ENCODE measurements at regions not wholly inside any gene's neighbourhood (a gene's known extent, or its start where the extent isn't known, plus 50 kb on each side); places are given as distances from the start of the nearest gene placed in this dataset.

DNA sequence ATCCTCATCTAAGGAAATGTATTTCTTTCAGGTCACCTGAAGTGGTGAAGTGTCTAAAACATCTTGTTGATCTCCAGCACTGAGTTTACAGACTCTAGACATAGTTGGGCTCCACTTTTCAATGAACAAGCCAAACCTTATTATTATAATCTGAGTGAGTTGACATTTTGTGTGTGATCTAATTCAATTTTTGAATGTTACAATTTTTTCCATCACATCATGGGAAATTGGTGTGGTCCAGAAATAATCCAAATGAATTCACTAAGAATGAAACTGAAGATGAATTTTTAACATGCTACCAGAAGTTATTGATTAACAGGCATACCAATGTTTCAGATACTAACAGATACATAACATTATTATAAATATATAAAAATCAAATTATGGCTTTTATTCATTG is 75.6 kb upstream of the EFEMP1 start:
- Histone ChIP-seq H3K4me1 (ENCODE audit: control insufficient read depth in 2 of 2, insufficient read depth in 2 of 2, low read length in 2 of 2) (no peaks in the 10 kb centered on the region), H2AFZ (ENCODE audit: insufficient read depth, low read depth, low read length, poor library complexity, severe bottlenecking) (no peak overlapping the region), H3K9ac (ENCODE audit: low read length) (no peak overlapping the region), H3K27ac (ENCODE audit: low read length in 2 of 2) (no peak overlapping the region), H3K27me3 (replicated peaks in 1 of 4; ENCODE audit: control extremely low read depth in 1 of 4, control insufficient read depth in 3 of 4, insufficient read depth in 4 of 4, low read length in 3 of 4) (no peaks in the 10 kb centered on the region), H3K4me2 (replicated peaks; ENCODE audit: low read depth, low read length, poor library complexity, severe bottlenecking) (no peak overlapping the region), H3K36me3 (replicated peaks in 1 of 2; ENCODE audit: control extremely low read depth in 1 of 2, control insufficient read depth in 1 of 2, extremely low read depth in 1 of 2, insufficient read depth in 2 of 2, low read length in 1 of 2) (no peaks in the 10 kb centered on the region), H3K79me2 (ENCODE audit: control insufficient read depth, insufficient read depth, low read length) (no peaks in the 10 kb centered on the region), H3K9me3 (ENCODE audit: control extremely low read depth in 1 of 3, control insufficient read depth in 2 of 3, insufficient read depth in 1 of 3, low read length in 2 of 3) (no peaks in the 10 kb centered on the region), H3K4me3 (ENCODE audit: control extremely low read depth in 1 of 5, extremely low read depth in 1 of 5, insufficient read depth in 1 of 5, low read depth in 2 of 5, low read length in 4 of 5) (no peak overlapping the region), H4K20me1 (ENCODE audit: control insufficient read depth, insufficient read depth, low read length, poor library complexity, severe bottlenecking) (no peaks in the 10 kb centered on the region)
- POLR2A ChIA-PET, result no interaction called here
- TF ChIP-seq EZH2 (IDR thresholded peaks at IDR 0.05; ENCODE audit: borderline replicate concordance, insufficient read depth, low read depth, low read length, poor library complexity, severe bottlenecking), result no peak
- TF ChIP-seq, protein P1, sequence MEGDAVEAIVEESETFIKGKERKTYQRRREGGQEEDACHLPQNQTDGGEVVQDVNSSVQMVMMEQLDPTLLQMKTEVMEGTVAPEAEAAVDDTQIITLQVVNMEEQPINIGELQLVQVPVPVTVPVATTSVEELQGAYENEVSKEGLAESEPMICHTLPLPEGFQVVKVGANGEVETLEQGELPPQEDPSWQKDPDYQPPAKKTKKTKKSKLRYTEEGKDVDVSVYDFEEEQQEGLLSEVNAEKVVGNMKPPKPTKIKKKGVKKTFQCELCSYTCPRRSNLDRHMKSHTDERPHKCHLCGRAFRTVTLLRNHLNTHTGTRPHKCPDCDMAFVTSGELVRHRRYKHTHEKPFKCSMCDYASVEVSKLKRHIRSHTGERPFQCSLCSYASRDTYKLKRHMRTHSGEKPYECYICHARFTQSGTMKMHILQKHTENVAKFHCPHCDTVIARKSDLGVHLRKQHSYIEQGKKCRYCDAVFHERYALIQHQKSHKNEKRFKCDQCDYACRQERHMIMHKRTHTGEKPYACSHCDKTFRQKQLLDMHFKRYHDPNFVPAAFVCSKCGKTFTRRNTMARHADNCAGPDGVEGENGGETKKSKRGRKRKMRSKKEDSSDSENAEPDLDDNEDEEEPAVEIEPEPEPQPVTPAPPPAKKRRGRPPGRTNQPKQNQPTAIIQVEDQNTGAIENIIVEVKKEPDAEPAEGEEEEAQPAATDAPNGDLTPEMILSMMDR (IDR thresholded peaks at IDR 0.05), result no peak
- no peak overlapping the region for H3K27ac Mint-ChIP-seq
- no peaks in the 10 kb centered on the region for H3K9me3 Mint-ChIP-seq (ENCODE audit: insufficient read depth)
- intact Hi-C loops (cut with micrococcal nuclease), result no loop called here
- no peaks in the 10 kb centered on the region for H3K4me1 Mint-ChIP-seq
- no peak overlapping the region for H3K4me3 Mint-ChIP-seq
- no peak for ATAC-seq (ENCODE audit: low read depth)
- peaks cover 19% of the 10 kb centered on the region for H3K27me3 Mint-ChIP-seq
- DNase-seq, result no peak
- CTCF ChIA-PET, result no interaction called here

DNA sequence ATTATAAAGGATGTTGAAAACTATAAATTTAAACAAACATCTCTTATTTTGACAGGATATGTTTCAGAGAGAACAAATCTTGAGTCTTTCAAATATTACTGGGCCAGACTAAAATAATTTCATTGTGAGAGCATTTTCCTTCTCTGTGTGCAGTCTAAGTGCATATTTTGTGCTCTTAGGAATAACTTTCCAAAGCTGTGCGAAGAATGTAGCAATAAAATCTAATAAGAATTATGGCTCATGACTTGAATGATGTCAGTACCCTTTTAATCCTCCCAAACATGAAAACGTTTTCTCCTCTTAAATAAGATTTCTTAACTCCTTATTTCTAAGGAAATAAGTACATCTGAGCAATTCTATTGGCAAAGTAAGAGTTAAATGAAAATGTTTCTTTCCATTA is 76.2 kb upstream of the EFEMP1 start:
- ATAC-seq (ENCODE audit: low read depth) (no peak), DNase-seq (no peak)
- CTCF ChIA-PET, result no interaction called here
- Histone ChIP-seq H3K27me3 (replicated peaks in 1 of 4; ENCODE audit: control extremely low read depth in 1 of 4, control insufficient read depth in 3 of 4, insufficient read depth in 4 of 4, low read length in 3 of 4) (no peaks in the 10 kb centered on the region), H3K79me2 (ENCODE audit: control insufficient read depth, insufficient read depth, low read length) (no peaks in the 10 kb centered on the region), H4K20me1 (ENCODE audit: control insufficient read depth, insufficient read depth, low read length, poor library complexity, severe bottlenecking) (no peaks in the 10 kb centered on the region), H3K4me3 (ENCODE audit: control extremely low read depth in 1 of 5, extremely low read depth in 1 of 5, insufficient read depth in 1 of 5, low read depth in 2 of 5, low read length in 4 of 5) (no peak overlapping the region), H3K4me2 (replicated peaks; ENCODE audit: low read depth, low read length, poor library complexity, severe bottlenecking) (no peak overlapping the region), H3K36me3 (replicated peaks in 1 of 2; ENCODE audit: control extremely low read depth in 1 of 2, control insufficient read depth in 1 of 2, extremely low read depth in 1 of 2, insufficient read depth in 2 of 2, low read length in 1 of 2) (no peaks in the 10 kb centered on the region), H3K9ac (ENCODE audit: low read length) (no peak overlapping the region), H2AFZ (ENCODE audit: insufficient read depth, low read depth, low read length, poor library complexity, severe bottlenecking) (no peak overlapping the region), H3K4me1 (ENCODE audit: control insufficient read depth in 2 of 2, insufficient read depth in 2 of 2, low read length in 2 of 2) (no peaks in the 10 kb centered on the region), H3K9me3 (ENCODE audit: control extremely low read depth in 1 of 3, control insufficient read depth in 2 of 3, insufficient read depth in 1 of 3, low read length in 2 of 3) (no peaks in the 10 kb centered on the region), H3K27ac (ENCODE audit: low read length in 2 of 2) (no peak overlapping the region)
- TF ChIP-seq, protein P1 (IDR thresholded peaks at IDR 0.05), result no peak
- no peak for TF ChIP-seq EZH2 (IDR thresholded peaks at IDR 0.05; ENCODE audit: borderline replicate concordance, insufficient read depth, low read depth, low read length, poor library complexity, severe bottlenecking)
- H3K27me3 Mint-ChIP-seq, result peaks cover 13% of the 10 kb centered on the region
- no peaks in the 10 kb centered on the region for H3K4me1 Mint-ChIP-seq
- intact Hi-C loops (cut with micrococcal nuclease), result no loop called here
- H3K27ac Mint-ChIP-seq, result no peak overlapping the region
- POLR2A ChIA-PET, result no interaction called here
- H3K9me3 Mint-ChIP-seq (ENCODE audit: insufficient read depth), result no peaks in the 10 kb centered on the region
- WGBS (ENCODE audit: insufficient coverage), result no CpG with 5 or more reads among the region's 2 CpGs
- H3K4me3 Mint-ChIP-seq, result no peak overlapping the region

Data from B cell (primary cell).